ENCODE measurements at regions not wholly inside any gene's neighbourhood (a gene's known extent, or its start where the extent isn't known, plus 50 kb on each side); places are given as distances from the start of the nearest gene placed in this dataset.

DNA sequence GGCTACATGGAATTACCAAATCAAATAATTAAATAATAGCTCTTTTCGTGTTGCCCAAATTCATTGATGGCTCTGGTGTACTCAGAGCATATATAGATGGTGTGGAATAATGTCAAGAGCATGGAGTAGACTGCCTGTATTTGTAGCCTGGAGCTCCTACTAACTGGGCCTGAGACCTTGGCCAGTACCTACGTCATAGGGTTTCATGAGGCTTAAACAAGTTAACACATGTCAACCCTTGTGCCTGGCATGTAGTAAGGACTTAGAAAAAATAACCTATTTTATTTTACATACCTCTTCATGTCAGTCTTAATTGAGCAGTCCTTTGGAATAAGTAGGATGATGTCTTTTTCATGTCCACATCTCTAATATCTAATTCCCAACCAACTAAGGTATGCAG is 223.7 kb upstream of the DPH6 start:
- H4K20me1 ChIP-seq (ENCODE audit: control insufficient read depth, insufficient read depth, low read depth, low read length), result no peaks in the 10 kb centered on the region
- H3K27me3 ChIP-seq (ENCODE audit: control insufficient read depth, low read length), result no peaks in the 10 kb centered on the region
- TF ChIP-seq CTCF (IDR thresholded peaks at IDR 0.05; ENCODE audit: low read depth, low read length, poor library complexity, severe bottlenecking) (no peak), EZH2phosphoT487 (IDR thresholded peaks at IDR 0.05; ENCODE audit: borderline replicate concordance, low read length) (no peak)
- H3F3A ChIP-seq (ENCODE audit: control insufficient read depth, insufficient read depth), result no peaks in the 10 kb centered on the region
- H3K4me1 ChIP-seq (ENCODE audit: control insufficient read depth, low read length), result no peaks in the 10 kb centered on the region
- H3K4me3 ChIP-seq (ENCODE audit: low read length), result no peak overlapping the region
- no peaks in the 10 kb centered on the region for H3K36me3 ChIP-seq (ENCODE audit: control insufficient read depth, low read length)
- H3K9me2 ChIP-seq (replicated peaks; ENCODE audit: control insufficient read depth, low read length), result no peaks in the 10 kb centered on the region
- H3K27ac ChIP-seq (ENCODE audit: low read depth, low read length), result no peak overlapping the region
- no peaks in the 10 kb centered on the region for H3K79me2 ChIP-seq (ENCODE audit: control insufficient read depth, low read length)
- H3K9me3 ChIP-seq (ENCODE audit: control insufficient read depth, insufficient read depth, low read length), result no peaks in the 10 kb centered on the region
- no peak overlapping the region for H3K4me2 ChIP-seq (ENCODE audit: low read length)

DNA sequence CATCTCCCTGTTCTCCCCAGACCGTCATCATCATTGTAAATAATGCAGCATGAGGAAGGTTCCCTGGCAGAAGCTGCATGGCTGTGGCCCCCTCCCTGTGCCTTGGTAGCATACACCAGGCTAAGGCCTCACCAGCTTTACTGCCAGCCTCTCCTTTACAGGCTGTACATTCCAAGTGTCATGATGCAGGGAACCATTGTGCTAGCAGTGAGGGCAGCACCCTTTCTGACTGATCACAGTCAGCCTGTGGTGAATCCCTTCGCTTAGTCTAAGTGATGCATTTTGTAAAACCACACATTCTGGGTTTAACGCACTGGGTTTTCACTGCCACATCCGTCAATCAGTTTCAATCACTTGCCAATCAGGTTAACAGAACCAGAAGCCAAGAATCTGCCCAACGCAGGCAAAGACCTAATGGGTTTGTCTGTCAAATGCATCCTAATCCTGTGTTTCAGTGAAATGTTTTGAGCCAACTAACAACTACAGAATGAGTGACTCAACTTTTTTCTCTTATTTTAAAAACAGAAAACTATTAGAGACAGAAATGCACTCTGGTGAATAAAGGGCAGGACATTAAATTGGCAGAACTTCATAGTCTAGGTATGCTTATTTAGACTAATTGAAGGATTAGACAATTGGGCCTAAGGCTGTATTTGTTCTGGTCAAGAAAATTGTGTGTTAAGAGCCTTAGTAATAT is 225.9 kb upstream of the DPH6 start:
- Histone ChIP-seq H3K9me2 (replicated peaks; ENCODE audit: control insufficient read depth, low read length) (no peaks in the 10 kb centered on the region), H3K27ac (ENCODE audit: low read depth, low read length) (no peak overlapping the region), H3F3A (ENCODE audit: control insufficient read depth, insufficient read depth) (no peaks in the 10 kb centered on the region), H4K20me1 (ENCODE audit: control insufficient read depth, insufficient read depth, low read depth, low read length) (no peaks in the 10 kb centered on the region), H3K4me1 (ENCODE audit: control insufficient read depth, low read length) (peaks cover 17% of the 10 kb centered on the region), H3K79me2 (ENCODE audit: control insufficient read depth, low read length) (no peaks in the 10 kb centered on the region), H3K9me3 (ENCODE audit: control insufficient read depth, insufficient read depth, low read length) (no peaks in the 10 kb centered on the region), H3K36me3 (ENCODE audit: control insufficient read depth, low read length) (no peaks in the 10 kb centered on the region), H3K4me3 (ENCODE audit: low read length) (no peak overlapping the region), H3K27me3 (ENCODE audit: control insufficient read depth, low read length) (no peaks in the 10 kb centered on the region), H3K4me2 (ENCODE audit: low read length) (no peak overlapping the region)
- TF ChIP-seq EZH2phosphoT487 (IDR thresholded peaks at IDR 0.05; ENCODE audit: borderline replicate concordance, low read length), result no peak
- no peak for TF ChIP-seq CTCF (IDR thresholded peaks at IDR 0.05; ENCODE audit: low read depth, low read length, poor library complexity, severe bottlenecking)

GRCh38 chr15:35774653-35775052 is 228.7 kb upstream of the DPH6 start:
- no peak overlapping the region for H3K27ac ChIP-seq (ENCODE audit: low read depth, low read length)
- H3K27me3 ChIP-seq (ENCODE audit: control insufficient read depth, low read length), result no peaks in the 10 kb centered on the region
- no peak overlapping the region for H3K4me3 ChIP-seq (ENCODE audit: low read length)
- H3K36me3 ChIP-seq (ENCODE audit: control insufficient read depth, low read length), result 0 out of 2 replicates have a peak, but pooled peaks cover 4% of the 10 kb centered on the region
- TF ChIP-seq EZH2phosphoT487 (IDR thresholded peaks at IDR 0.05; ENCODE audit: borderline replicate concordance, low read length) (no peak), CTCF (IDR thresholded peaks at IDR 0.05; ENCODE audit: low read depth, low read length, poor library complexity, severe bottlenecking) (no peak)
- no peaks in the 10 kb centered on the region for H4K20me1 ChIP-seq (ENCODE audit: control insufficient read depth, insufficient read depth, low read depth, low read length)
- H3K79me2 ChIP-seq (ENCODE audit: control insufficient read depth, low read length), result no peaks in the 10 kb centered on the region
- H3K9me3 ChIP-seq (ENCODE audit: control insufficient read depth, insufficient read depth, low read length), result no peaks in the 10 kb centered on the region
- H3K4me1 ChIP-seq (ENCODE audit: control insufficient read depth, low read length), result peaks cover 44% of the 10 kb centered on the region
- H3K9me2 ChIP-seq (replicated peaks; ENCODE audit: control insufficient read depth, low read length), result no peaks in the 10 kb centered on the region
- H3F3A ChIP-seq (ENCODE audit: control insufficient read depth, insufficient read depth), result peaks cover 4% of the 10 kb centered on the region; the same call in 1 of the 2 replicates
- H3K4me2 ChIP-seq (ENCODE audit: low read length), result no peak overlapping the region
